ENCODE measurements at regions not wholly inside any gene's neighbourhood (a gene's known extent, or its start where the extent isn't known, plus 50 kb on each side); places are given as distances from the start of the nearest gene placed in this dataset.

- ChIA-PET POLR2A (no interaction called here), CTCF (ENCODE audit: low intra/inter-chr PET ratio, low total read pairs) (no interaction called here)
- intact Hi-C loops (cut with micrococcal nuclease; ENCODE audit: unreplicated experiment) (no loop called here), in situ Hi-C loops (cut with HindIII; ENCODE audit: extremely low pct_ligation_motif_present, low pct_unique_long_range_greater_than_20kb) (no loop called here)
- Histone ChIP-seq H4K20me1 (ENCODE audit: insufficient read depth, low read length) (no peaks in the 10 kb centered on the region), H3K27me3 (ENCODE audit: control insufficient read depth in 1 of 2, insufficient read depth in 2 of 2, low read length in 2 of 2) (no peaks in the 10 kb centered on the region), H3K9me3 (ENCODE audit: low read length) (no peaks in the 10 kb centered on the region), H3K36me3 (replicated peaks in 1 of 2; ENCODE audit: control insufficient read depth in 1 of 2, insufficient read depth in 2 of 2, low read length in 2 of 2) (no peaks in the 10 kb centered on the region), H3K79me2 (ENCODE audit: insufficient read depth, low read length) (no peaks in the 10 kb centered on the region), H2AFZ (ENCODE audit: low read length) (no peak overlapping the region), H3K4me2 (ENCODE audit: low read depth, low read length) (no peak overlapping the region), H3K4me1 (ENCODE audit: insufficient read depth, low read length) (no peaks in the 10 kb centered on the region), H3K9ac (ENCODE audit: insufficient read depth, low read depth, low read length) (no peak overlapping the region), H3K4me3 (replicated peaks in 1 of 3; ENCODE audit: insufficient read depth in 1 of 3, low read depth in 2 of 3, low read length in 3 of 3) (no peak overlapping the region), H3K27ac (ENCODE audit: extremely low read length, insufficient read depth, low read length) (no peak overlapping the region)
- FAIRE-seq (no peak), DNase-seq (ENCODE audit: low spot score) (peak; percentile 24), ATAC-seq (peak; percentile 57; the same call in 1 of the 3 replicates)
- BruUV-seq (replicated peaks) = no TSS peak
- WGBS (ENCODE audit: low lambda C conversion rate) = 2% methylated on average over 5 of the region's 5 CpGs
- peak; percentile 77 for TF ChIP-seq FOSL2 (CRISPR knock-in tag; IDR thresholded peaks at IDR 0.05)
- no peak for TF ChIP-seq ZFP37 (CRISPR knock-in tag; IDR thresholded peaks at IDR 0.05; ENCODE audit: borderline replicate concordance)
- TF ChIP-seq EP300 (IDR thresholded peaks at IDR 0.05; ENCODE audit: low read depth in 2 of 2, low read length in 2 of 2) = 0 out of 4 replicates have a peak, but pooled peaks of 1 of the 2 experiments have one; percentile 5
- TF ChIP-seq EP300 (CRISPR knock-in tag; IDR thresholded peaks at IDR 0.05; ENCODE audit: borderline replicate concordance) = no peak
- TF ChIP-seq, protein P1, sequence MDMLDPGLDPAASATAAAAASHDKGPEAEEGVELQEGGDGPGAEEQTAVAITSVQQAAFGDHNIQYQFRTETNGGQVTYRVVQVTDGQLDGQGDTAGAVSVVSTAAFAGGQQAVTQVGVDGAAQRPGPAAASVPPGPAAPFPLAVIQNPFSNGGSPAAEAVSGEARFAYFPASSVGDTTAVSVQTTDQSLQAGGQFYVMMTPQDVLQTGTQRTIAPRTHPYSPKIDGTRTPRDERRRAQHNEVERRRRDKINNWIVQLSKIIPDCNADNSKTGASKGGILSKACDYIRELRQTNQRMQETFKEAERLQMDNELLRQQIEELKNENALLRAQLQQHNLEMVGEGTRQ (IDR thresholded peaks at IDR 0.05; ENCODE audit: low read depth, low read length) = 0 out of 2 replicates have a peak, but pooled peaks have one; percentile 49
- TF ChIP-seq, protein P1 (CRISPR knock-in tag; IDR thresholded peaks at IDR 0.05; ENCODE audit: borderline replicate concordance) = no peak
- TF ChIP-seq GTF3A (CRISPR knock-in tag; conservative IDR thresholded peaks at IDR 0.05) = no peak
These were observed 274.7 kb downstream of the SUCLA2 start for GRCh38 chr13:47726394-47726793.

- DNase-seq (ENCODE audit: low spot score) (no peak), ATAC-seq (no peak), FAIRE-seq (no peak)
- H3K4me3 ChIP-seq (replicated peaks in 1 of 3; ENCODE audit: insufficient read depth in 1 of 3, low read depth in 2 of 3, low read length in 3 of 3) = no peak overlapping the region
- no peak overlapping the region for H2AFZ ChIP-seq (ENCODE audit: low read length)
- WGBS (ENCODE audit: low lambda C conversion rate) = 21% methylated on average over 2 of the region's 4 CpGs
- intact Hi-C loops (cut with micrococcal nuclease; ENCODE audit: unreplicated experiment) = no loop called here
- no peak overlapping the region for H3K9ac ChIP-seq (ENCODE audit: insufficient read depth, low read depth, low read length)
- H3K36me3 ChIP-seq (replicated peaks in 1 of 2; ENCODE audit: control insufficient read depth in 1 of 2, insufficient read depth in 2 of 2, low read length in 2 of 2) = no peaks in the 10 kb centered on the region
- H4K20me1 ChIP-seq (ENCODE audit: insufficient read depth, low read length) = no peaks in the 10 kb centered on the region
- H3K27ac ChIP-seq (ENCODE audit: extremely low read length, insufficient read depth, low read length) = no peak overlapping the region
- no peaks in the 10 kb centered on the region for H3K4me1 ChIP-seq (ENCODE audit: insufficient read depth, low read length)
- TF ChIP-seq MED1 (CRISPR knock-in tag; IDR thresholded peaks at IDR 0.05) = no peak
- TF ChIP-seq HOXA3 (CRISPR knock-in tag; IDR thresholded peaks at IDR 0.05) = no peak
- no peak for TF ChIP-seq RXRA (CRISPR knock-in tag; IDR thresholded peaks at IDR 0.05)
- no peak for TF ChIP-seq ZSCAN21 (CRISPR knock-in tag; IDR thresholded peaks at IDR 0.05; ENCODE audit: borderline replicate concordance)
- no peak for TF ChIP-seq POLR2A (IDR thresholded peaks at IDR 0.05; ENCODE audit: insufficient read depth in 1 of 2, low read depth in 2 of 2, low read length in 2 of 2)
- no peak for TF ChIP-seq ZFP37 (CRISPR knock-in tag; IDR thresholded peaks at IDR 0.05; ENCODE audit: borderline replicate concordance)
- TF ChIP-seq FOXK1 (CRISPR knock-in tag; IDR thresholded peaks at IDR 0.05; ENCODE audit: borderline replicate concordance, low read depth) = no peak
- TF ChIP-seq HOXA9 (CRISPR knock-in tag; IDR thresholded peaks at IDR 0.05; ENCODE audit: borderline replicate concordance) = no peak
- no peak for TF ChIP-seq AKAP8 (CRISPR knock-in tag; IDR thresholded peaks at IDR 0.05)
- no peak for TF ChIP-seq ZNF530 (CRISPR knock-in tag; IDR thresholded peaks at IDR 0.05; ENCODE audit: low read depth)
- ChIA-PET CTCF (ENCODE audit: low intra/inter-chr PET ratio, low total read pairs) (no interaction called here), POLR2A (no interaction called here)
- no peaks in the 10 kb centered on the region for H3K27me3 ChIP-seq (ENCODE audit: control insufficient read depth in 1 of 2, insufficient read depth in 2 of 2, low read length in 2 of 2)
- no TSS peak for BruUV-seq (replicated peaks)
- no peaks in the 10 kb centered on the region for H3K79me2 ChIP-seq (ENCODE audit: insufficient read depth, low read length)
- in situ Hi-C loops (cut with HindIII; ENCODE audit: extremely low pct_ligation_motif_present, low pct_unique_long_range_greater_than_20kb) = no loop called here
- H3K4me2 ChIP-seq (ENCODE audit: low read depth, low read length) = no peak overlapping the region
- no peaks in the 10 kb centered on the region for H3K9me3 ChIP-seq (ENCODE audit: low read length)
These were observed 277.2 kb downstream of the SUCLA2 start for GRCh38 chr13:47723898-47724297.

All from HepG2 (cell line).